PC-9 (cell line): ENCODE measurements at regions not wholly inside any gene's neighbourhood (a gene's known extent, or its start where the extent isn't known, plus 50 kb on each side); places are given as distances from the start of the nearest gene placed in this dataset.

Source experiments
- CTCF ChIP-seq: fragments of 200-600 bp; sonication (generic); conservative IDR thresholded peaks from 2 replicates; pipeline ENCODE4 v1.6.1; 2017; ENCODE audit warnings: mixed run types, antibody characterized with exemption, mild to moderate bottlenecking, moderate library complexity
- EZH2 ChIP-seq: fragments of 200-600 bp; sonication (generic); IDR thresholded peaks from 2 replicates; pipeline ENCODE4 v1.8.0; 2017; ENCODE audit warnings: antibody characterized with exemption, low read depth

GRCh38 chr2:185284696-185285095, 453.9 kb upstream of the FSIP2 start:
- no peak for TF ChIP-seq CTCF
- no peak for TF ChIP-seq EZH2
